ENCODE measurements at regions not wholly inside any gene's neighbourhood (a gene's known extent, or its start where the extent isn't known, plus 50 kb on each side); places are given as distances from the start of the nearest gene placed in this dataset.
"Not testable (repeated sequence)": the region's sequence is repeated elsewhere in the genome, so short reads cannot be mapped to it uniquely, and the experiment has no call there.

DNA sequence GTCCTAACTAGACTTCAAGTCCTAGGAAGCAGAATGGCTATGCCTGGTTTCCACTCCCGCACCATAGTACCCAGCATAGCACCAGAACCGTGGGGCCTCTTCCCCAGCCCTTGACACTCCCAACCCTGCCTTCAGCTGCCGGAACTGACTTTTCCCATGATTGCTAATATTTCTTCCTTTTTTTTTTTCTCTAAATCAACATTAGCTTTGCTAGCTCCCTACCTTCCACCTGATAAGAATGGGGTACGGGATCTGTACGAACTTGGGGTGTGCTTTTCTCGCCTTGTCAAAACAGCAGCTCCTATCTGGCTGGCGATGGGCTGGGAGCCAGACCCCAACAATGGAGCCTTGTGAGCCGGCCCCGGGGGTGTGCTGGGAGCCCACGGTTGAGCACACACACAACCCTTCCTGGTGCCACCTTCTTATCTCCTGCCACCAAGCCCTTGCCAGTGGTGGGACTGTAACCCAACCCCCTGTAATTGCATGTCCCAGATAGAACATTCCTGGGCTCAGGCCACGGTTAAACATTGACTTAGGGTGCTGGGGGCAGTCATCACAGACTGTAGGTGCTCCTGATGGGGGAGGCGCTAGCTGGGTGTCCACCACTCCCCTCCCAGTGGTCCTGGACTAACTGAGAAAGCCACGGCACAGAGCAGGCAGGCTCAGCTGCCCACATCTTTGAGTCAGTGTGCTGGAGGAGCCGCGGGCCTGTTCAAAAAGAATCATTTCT lies 213.0 kb upstream of the HAAO start:
- TF ChIP-seq, protein P1, sequence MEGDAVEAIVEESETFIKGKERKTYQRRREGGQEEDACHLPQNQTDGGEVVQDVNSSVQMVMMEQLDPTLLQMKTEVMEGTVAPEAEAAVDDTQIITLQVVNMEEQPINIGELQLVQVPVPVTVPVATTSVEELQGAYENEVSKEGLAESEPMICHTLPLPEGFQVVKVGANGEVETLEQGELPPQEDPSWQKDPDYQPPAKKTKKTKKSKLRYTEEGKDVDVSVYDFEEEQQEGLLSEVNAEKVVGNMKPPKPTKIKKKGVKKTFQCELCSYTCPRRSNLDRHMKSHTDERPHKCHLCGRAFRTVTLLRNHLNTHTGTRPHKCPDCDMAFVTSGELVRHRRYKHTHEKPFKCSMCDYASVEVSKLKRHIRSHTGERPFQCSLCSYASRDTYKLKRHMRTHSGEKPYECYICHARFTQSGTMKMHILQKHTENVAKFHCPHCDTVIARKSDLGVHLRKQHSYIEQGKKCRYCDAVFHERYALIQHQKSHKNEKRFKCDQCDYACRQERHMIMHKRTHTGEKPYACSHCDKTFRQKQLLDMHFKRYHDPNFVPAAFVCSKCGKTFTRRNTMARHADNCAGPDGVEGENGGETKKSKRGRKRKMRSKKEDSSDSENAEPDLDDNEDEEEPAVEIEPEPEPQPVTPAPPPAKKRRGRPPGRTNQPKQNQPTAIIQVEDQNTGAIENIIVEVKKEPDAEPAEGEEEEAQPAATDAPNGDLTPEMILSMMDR (IDR thresholded peaks at IDR 0.05; ENCODE audit: insufficient read depth, low read depth, low read length): no peak
- no peak overlapping the region for H3K4me3 ChIP-seq (ENCODE audit: low read depth, low read length)
- no peak for DNase-seq (ENCODE audit: low read depth)

DNA sequence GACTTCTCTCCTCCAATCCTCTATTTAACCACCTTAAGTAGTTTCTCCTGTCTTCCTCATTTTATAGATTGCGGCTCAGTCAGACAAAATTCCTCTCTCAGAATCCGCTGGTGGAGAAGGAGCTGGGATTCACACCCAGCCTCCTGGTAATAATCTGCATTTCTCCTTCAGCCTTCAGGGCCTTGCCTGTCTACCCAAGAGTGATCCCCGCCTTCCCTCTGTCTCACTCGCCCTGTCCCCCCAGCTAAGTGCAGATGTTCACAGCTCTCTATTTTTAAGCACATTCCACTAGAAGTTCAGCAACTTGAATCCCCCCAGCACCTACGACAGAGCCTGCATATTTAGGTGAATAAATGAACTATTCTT lies 212.5 kb upstream of the HAAO start:
- TF ChIP-seq, protein P1 (IDR thresholded peaks at IDR 0.05; ENCODE audit: insufficient read depth, low read depth, low read length): no peak
- no peak overlapping the region for H3K4me3 ChIP-seq (ENCODE audit: low read depth, low read length)
- no peak for DNase-seq (ENCODE audit: low read depth)

DNA sequence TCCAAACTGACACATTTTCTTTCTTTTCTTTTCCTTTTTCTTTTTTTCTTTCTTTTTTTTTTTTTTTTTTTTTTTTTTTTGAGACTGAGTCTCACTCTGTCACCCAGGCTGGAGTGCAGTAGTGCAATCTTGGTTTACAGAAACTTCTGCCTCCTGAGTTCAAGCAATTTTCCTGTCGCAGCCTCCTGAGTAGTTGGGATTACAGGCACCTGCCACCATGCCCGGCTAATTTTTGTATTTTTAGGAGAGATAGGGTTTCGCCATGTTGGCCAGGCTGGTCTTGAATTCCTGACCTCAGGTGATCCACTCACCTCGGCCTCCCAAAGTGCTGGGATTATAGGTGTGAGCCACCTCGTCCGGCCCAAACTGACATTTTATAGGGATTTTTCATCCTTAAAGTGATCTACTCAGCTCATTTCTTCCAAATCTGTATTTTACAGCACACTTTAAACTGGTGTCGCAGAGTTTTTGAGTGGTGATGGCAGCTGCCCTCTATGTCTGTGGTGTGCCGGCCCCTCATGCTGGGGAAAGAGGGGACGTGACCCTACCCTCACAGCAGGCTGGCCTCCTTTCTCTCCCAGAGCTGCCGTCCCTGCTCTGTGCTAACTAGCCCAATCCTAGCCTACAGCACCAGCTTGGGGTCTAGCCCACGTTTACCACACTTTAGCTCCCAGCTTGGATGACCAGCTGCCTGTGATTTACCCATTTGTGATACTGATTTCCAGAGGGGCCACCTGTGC lies 211.9 kb upstream of the HAAO start:
- not testable (repeated sequence) for H3K4me3 ChIP-seq (ENCODE audit: low read depth, low read length); DNase-seq (ENCODE audit: low read depth)

DNA sequence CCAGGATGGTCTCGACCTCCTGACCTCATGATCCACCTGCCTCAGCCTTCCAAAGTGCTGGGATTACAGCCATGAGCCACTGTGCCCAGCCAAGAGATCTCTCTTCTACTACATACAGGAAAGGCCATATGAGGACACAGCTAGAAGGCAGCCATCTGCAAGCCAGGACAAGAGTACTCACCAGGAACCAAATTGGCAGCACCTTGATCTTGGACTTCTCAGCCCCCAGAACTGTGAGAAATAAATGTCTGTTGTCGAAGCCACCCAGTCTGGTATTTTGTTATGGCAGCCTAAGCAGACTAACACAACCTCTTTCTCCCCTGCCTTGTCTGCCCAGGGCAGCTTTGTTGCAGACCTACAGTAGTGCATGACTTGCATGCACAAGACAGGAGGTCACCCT lies 211.3 kb upstream of the HAAO start:
- DNase-seq (ENCODE audit: low read depth): no peak
- TF ChIP-seq, protein P1 (IDR thresholded peaks at IDR 0.05; ENCODE audit: insufficient read depth, low read depth, low read length): no peak
- H3K4me3 ChIP-seq (ENCODE audit: low read depth, low read length): no peak overlapping the region

DNA sequence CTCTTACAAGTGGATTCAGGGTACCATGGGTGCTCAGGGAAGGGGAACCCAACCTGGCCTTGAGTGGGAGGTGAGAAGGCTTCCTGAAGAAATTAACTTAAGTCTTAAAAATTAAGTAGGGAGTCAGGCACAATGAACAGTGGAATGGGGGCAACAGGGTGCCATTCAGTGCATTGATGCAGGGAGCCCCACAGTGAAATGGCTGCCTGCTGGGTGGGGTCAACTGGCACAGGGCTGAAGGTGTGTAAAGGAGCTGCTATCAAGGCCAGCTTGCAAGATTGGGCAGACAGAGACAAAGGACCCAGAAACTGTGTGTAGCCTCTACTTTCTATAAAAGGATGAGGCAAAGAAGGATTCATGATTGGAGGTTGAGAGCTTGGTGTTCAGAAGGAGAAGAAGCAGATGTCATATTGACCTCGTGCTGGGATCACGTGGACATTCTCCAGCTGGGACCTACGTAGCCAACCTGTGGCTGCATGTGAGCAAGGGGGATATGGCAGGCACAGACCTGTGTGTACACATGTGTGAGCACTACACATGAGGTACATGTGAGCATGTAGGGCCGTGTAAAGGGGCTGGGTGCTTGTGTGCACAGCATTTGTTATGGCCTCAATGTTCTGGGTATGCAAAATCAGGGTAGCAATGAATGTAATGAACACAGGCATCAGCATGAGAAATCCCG lies 209.5 kb upstream of the HAAO start:
- TF ChIP-seq, protein P1 (IDR thresholded peaks at IDR 0.05; ENCODE audit: insufficient read depth, low read depth, low read length): no peak
- H3K4me3 ChIP-seq (ENCODE audit: low read depth, low read length): no peak overlapping the region
- DNase-seq (ENCODE audit: low read depth): no peak

DNA sequence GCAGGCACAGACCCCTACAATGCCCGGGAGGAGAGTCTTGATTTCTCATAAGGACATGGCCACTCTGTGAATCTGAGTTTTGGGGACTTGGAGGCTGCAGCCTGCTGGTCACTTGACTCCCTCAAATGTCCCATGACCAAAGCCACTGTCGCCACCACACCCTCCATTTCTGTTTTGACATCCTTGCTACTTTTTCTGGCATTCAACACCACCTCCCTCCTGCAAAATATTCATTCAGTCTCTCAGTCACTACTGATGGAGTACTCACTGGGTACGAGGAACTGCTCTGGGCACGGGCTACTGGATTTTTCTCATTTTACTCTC lies 208.6 kb upstream of the HAAO start:
- H3K4me3 ChIP-seq (ENCODE audit: low read depth, low read length): no peak overlapping the region
- TF ChIP-seq, protein P1 (IDR thresholded peaks at IDR 0.05; ENCODE audit: insufficient read depth, low read depth, low read length): no peak
- DNase-seq (ENCODE audit: low read depth): no peak

All from fibroblast of villous mesenchyme (primary cell).